ENCODE measurements at regions not wholly inside any gene's neighbourhood (a gene's known extent, or its start where the extent isn't known, plus 50 kb on each side); places are given as distances from the start of the nearest gene placed in this dataset.

GRCh38 chr7:79658304-79658703 is 204.8 kb upstream of the MAGI2 start:
- dilution Hi-C loops (cut with MboI; ENCODE audit: extremely low pct_ligation_motif_present, low sequenced_read_pairs), result no loop called here
- Histone ChIP-seq H3K36me3 (ENCODE audit: control insufficient read depth in 2 of 2, extremely low read depth in 1 of 2, insufficient read depth in 2 of 2, low read length in 2 of 2) (no peaks in the 10 kb centered on the region), H4K20me1 (replicated peaks; ENCODE audit: control insufficient read depth, extremely low read depth, insufficient read depth, low read length) (no peaks in the 10 kb centered on the region), H3K27ac (ENCODE audit: insufficient read depth, low read depth, low read length) (no peak overlapping the region), H3K4me2 (ENCODE audit: insufficient read depth, low read length) (no peak overlapping the region), H3K9me3 (replicated peaks; ENCODE audit: control insufficient read depth, insufficient read depth, low read length) (no peaks in the 10 kb centered on the region), H3K4me1 (ENCODE audit: control insufficient read depth, extremely low read depth, insufficient read depth, low read length) (no peaks in the 10 kb centered on the region), H3K9me1 (replicated peaks; ENCODE audit: control insufficient read depth, extremely low read depth, insufficient read depth, low read length) (no peaks in the 10 kb centered on the region), H2AFZ (ENCODE audit: low read depth, low read length) (no peak overlapping the region), H3K27me3 (ENCODE audit: control insufficient read depth in 2 of 2, insufficient read depth in 2 of 2, low read length in 2 of 2) (no peaks in the 10 kb centered on the region), H3K79me2 (ENCODE audit: control insufficient read depth, insufficient read depth, low read length) (no peaks in the 10 kb centered on the region), H3K4me3 (replicated peaks in 1 of 3; ENCODE audit: insufficient read depth in 1 of 3, low read depth in 1 of 3, low read length in 3 of 3) (no peak overlapping the region), H3K9ac (replicated peaks; ENCODE audit: extremely low read depth, insufficient read depth, low read length) (no peak overlapping the region)
- no peak for DNase-seq (ENCODE audit: low read depth, low spot score)
- CTCF ChIA-PET, result no interaction called here
- TF ChIP-seq MYC (IDR thresholded peaks at IDR 0.05; ENCODE audit: low read depth, low read length) (no peak), MAX (IDR thresholded peaks at IDR 0.05; ENCODE audit: insufficient read depth, insufficient read length) (no peak), POLR2A (IDR thresholded peaks at IDR 0.05; ENCODE audit: low read depth, low read length) (no peak), GATA2 (IDR thresholded peaks at IDR 0.05; ENCODE audit: insufficient read depth, insufficient read length, low read depth, low read length) (no peak)
- intact Hi-C loops (cut with micrococcal nuclease), result no loop called here
- BruUV-seq (replicated peaks), result no TSS peak
- no peak for FAIRE-seq
- POLR2A ChIA-PET, result no interaction called here

GRCh38 chr7:79653136-79653631 is 199.7 kb upstream of the MAGI2 start:
- Histone ChIP-seq H2AFZ (ENCODE audit: low read depth, low read length) (peak overlapping the region; percentile 62), H3K9me1 (replicated peaks; ENCODE audit: control insufficient read depth, extremely low read depth, insufficient read depth, low read length) (no peaks in the 10 kb centered on the region), H3K9ac (replicated peaks; ENCODE audit: extremely low read depth, insufficient read depth, low read length) (no peak overlapping the region), H3K36me3 (ENCODE audit: control insufficient read depth in 2 of 2, extremely low read depth in 1 of 2, insufficient read depth in 2 of 2, low read length in 2 of 2) (no peaks in the 10 kb centered on the region), H3K9me3 (replicated peaks; ENCODE audit: control insufficient read depth, insufficient read depth, low read length) (no peaks in the 10 kb centered on the region), H3K4me2 (ENCODE audit: insufficient read depth, low read length) (peak overlapping the region; percentile 36), H3K27ac (ENCODE audit: insufficient read depth, low read depth, low read length) (peak overlapping the region; percentile 18), H4K20me1 (replicated peaks; ENCODE audit: control insufficient read depth, extremely low read depth, insufficient read depth, low read length) (no peaks in the 10 kb centered on the region), H3K79me2 (ENCODE audit: control insufficient read depth, insufficient read depth, low read length) (no peaks in the 10 kb centered on the region), H3K4me1 (ENCODE audit: control insufficient read depth, extremely low read depth, insufficient read depth, low read length) (peaks cover 8% of the 10 kb centered on the region), H3K27me3 (ENCODE audit: control insufficient read depth in 2 of 2, insufficient read depth in 2 of 2, low read length in 2 of 2) (no peaks in the 10 kb centered on the region), H3K4me3 (replicated peaks in 1 of 3; ENCODE audit: insufficient read depth in 1 of 3, low read depth in 1 of 3, low read length in 3 of 3) (no peak overlapping the region)
- intact Hi-C loops (cut with micrococcal nuclease), result no loop called here
- dilution Hi-C loops (cut with MboI; ENCODE audit: extremely low pct_ligation_motif_present, low sequenced_read_pairs), result no loop called here
- DNase-seq (ENCODE audit: low read depth, low spot score) (no peak), FAIRE-seq (no peak)
- ChIA-PET POLR2A (no interaction called here), CTCF (interaction anchor here (1.4 kb wide), 1 partner anchor 26 kb away, joined by 4 read pairs; no protein-coding TSS in a partner anchor)
- no TSS peak for BruUV-seq (replicated peaks)
- TF ChIP-seq JUN (IDR thresholded peaks at IDR 0.05; ENCODE audit: borderline replicate concordance, insufficient read depth, insufficient read length, low read depth), result no peak
- no peak for TF ChIP-seq MAX (IDR thresholded peaks at IDR 0.05; ENCODE audit: insufficient read depth, insufficient read length)
- TF ChIP-seq FOS (IDR thresholded peaks at IDR 0.05; ENCODE audit: borderline replicate concordance, insufficient read depth, low read length), result peak; percentile 65
- TF ChIP-seq EZH2 (IDR thresholded peaks at IDR 0.05; ENCODE audit: borderline replicate concordance, low read depth, low read length, severe bottlenecking), result no peak
- peak; percentile 81 for TF ChIP-seq GATA2 (IDR thresholded peaks at IDR 0.05; ENCODE audit: insufficient read depth, insufficient read length, low read depth, low read length)

Measured in endothelial cell of umbilical vein (primary cell).